Right lung (tissue), 2 donors: ENCODE measurements at regions not wholly inside any gene's neighbourhood (a gene's known extent, or its start where the extent isn't known, plus 50 kb on each side); places are given as distances from the start of the nearest gene placed in this dataset.

ENCODE experiments used
- DNase-seq, 2 donors: peaks; one replicate each; pipeline ENCODE4 v3.0.0-alpha.2; 2013

DNA sequence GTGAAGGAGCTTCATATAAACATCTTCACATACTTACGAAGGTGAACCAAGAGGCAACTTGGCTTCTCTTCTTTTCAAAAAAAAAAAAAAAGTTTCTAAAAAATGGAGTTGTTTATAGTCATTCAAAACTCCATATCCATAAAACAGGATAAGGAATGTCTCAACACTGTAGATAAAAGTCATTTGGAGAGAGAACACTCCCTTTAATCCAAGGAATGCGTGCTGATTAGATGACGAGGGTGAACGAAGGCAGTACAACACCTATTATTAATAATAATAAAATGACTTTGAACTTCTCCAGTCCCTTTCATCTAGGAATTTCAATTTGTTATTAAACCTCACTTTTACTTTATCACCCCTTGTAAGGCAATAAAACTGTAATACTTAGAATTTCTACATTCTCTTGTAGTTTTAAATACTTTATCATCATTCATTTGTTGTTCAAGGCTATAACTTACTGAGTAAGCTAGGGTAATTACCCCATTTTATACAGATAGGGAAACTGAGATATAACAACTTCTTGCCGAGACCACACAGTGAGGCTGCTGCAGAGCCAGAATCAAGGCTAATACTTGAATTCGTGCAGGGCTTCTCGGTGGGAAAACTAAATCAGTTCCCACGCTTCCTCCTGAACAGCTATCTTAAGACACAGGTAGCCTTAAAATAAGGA is 377.1 kb downstream of the EFNA5 start:
- peak in 1 of 2 donors; percentile 17 for DNase-seq

GRCh38 chr5:107291866-107292265 is 378.9 kb downstream of the EFNA5 start:
- no peak for DNase-seq

DNA sequence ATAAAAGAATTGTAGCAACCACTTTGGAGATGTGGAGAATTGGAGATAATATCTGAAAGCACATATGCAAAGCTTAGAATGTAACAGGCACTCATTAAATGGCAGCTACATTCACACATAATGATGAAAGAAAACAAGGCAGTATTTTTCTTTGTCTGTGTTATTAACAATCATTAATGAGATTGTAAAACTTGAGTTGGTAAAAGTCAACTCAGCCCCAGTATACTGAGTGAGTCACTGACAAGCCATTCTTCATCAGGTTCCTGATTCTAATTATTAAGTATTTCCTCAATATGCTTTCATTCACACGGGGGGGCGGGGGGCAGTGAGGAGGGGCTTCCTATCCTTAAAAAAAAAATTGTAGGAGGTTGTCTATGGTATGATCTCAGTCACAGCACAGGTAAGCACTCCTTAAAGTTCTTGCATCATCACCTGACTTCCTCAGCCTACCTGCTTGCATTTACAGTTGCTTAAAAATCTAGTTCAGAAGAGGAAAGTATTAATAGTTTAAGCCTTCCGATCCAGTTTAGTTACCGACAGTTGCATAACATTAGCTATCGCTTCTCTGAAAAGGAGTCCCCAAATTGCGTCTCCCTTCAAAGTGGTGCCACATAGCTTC is 379.8 kb downstream of the EFNA5 start:
- no peak for DNase-seq

- no peak for DNase-seq
Observed at GRCh38 chr5:107289030-107289714, 381.6 kb downstream of the EFNA5 start.

GRCh38 chr5:107286447-107287098 is 384.2 kb downstream of the EFNA5 start:
- no peak for DNase-seq

GRCh38 chr5:107285772-107286171 is 385.0 kb downstream of the EFNA5 start:
- DNase-seq: no peak

- no peak for DNase-seq
Observed at GRCh38 chr5:107284822-107285525, 385.8 kb downstream of the EFNA5 start.

DNA sequence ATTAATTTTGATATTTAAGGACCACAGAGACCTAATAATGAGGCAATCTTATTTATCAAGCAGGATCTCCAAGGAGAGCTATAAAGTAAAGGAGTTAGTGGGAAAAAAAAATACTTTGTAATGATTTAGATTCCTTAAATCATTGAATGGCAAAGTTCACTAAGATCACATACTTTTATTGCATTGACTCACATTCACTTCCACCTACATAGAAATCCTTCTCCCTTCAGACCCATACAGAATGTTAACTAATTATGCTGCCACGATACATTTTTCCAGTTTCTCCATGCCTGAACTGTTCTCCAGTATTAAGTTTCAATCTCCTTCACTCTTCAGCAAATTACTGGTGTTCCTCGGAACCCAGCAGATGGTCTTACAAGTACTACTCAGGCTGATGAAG is 388.7 kb downstream of the EFNA5 start:
- DNase-seq: no peak

DNA sequence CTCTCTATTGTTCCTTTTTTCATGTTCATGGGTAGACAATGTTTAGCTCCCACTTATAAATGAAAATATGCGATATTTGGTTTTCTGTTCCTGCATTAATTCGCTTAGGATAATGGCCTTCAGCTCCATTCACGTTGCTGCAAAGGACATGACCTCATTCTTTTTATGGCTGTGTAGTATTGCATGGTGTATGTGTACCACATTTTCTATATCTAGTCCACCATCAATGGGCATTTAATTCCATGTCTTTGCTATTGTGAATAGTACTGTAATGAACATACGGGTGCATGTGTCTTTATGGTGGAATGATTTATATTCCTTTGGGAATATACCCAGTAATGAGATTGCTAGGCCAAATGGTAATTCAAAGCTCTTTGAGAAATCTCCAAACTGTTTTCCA is 392.0 kb downstream of the EFNA5 start:
- DNase-seq: no peak

- DNase-seq: no peak
Observed at GRCh38 chr5:107277485-107278125, 393.1 kb downstream of the EFNA5 start.

- no peak for DNase-seq
Observed at GRCh38 chr5:107275333-107275732, 395.4 kb downstream of the EFNA5 start.

DNA sequence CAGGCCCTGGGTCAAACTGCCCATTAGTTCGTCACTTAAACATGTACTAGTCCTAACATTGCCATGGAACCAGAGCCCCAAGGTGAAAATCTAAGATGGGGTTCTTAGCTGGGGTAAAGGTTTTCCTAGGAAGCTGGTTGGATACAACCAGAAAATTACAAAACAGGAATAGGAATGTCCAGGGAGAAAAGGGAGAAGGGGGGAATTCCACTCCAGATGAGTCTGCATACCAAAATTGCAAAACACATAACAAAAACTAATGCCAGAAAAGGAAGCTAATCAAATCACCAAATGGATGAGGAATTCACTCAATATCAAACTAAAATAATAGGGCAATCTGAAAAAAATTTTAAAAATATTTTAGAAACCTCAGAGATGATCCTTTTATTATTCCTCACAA is 396.2 kb downstream of the EFNA5 start:
- no peak for DNase-seq

GRCh38 chr5:107272954-107273353 is 397.8 kb downstream of the EFNA5 start:
- DNase-seq: no peak

- DNase-seq: no peak
Observed at GRCh38 chr5:107272509-107272908, 398.2 kb downstream of the EFNA5 start.

GRCh38 chr5:107271682-107272350 is 398.9 kb downstream of the EFNA5 start:
- DNase-seq: no peak

DNA sequence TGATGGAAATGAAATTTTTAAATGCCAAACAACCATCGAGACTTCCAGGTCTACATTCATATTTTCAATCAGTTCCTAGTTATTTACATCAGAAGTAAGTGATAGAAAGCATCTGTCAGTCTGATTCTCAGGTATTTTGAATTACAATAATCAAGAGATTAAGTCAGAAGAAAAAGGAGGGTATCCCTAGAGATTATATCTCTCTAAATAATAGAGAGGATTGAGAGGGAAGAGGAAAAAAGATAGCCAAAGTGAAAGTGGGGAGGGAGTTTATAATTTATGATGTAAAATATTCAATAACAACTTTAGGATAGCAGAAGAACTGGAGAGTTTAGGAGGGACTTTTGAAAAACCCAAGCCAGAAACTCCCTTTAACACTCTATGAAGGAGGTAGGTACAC is 400.2 kb downstream of the EFNA5 start:
- DNase-seq: no peak

DNA sequence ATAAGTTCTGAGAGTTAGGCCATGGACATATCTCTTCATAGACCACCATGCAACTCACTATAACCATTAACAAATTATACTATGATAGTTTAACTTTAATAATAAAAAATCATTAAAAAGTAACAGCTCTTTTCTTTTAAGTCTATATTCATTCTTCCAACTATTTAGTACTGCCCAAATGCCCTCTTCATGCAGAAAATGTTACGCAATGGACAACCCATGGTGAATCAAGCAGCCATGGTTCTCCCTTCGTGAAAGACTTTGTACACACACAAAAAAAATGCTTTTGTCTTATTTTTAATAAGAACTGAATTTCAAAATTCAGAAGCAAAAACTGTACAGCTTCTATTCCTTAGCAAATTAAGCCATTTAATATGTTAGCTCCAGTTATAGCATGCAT is 401.1 kb downstream of the EFNA5 start:
- DNase-seq: no peak

- DNase-seq: no peak
Observed at GRCh38 chr5:107269256-107269655, 401.5 kb downstream of the EFNA5 start.

GRCh38 chr5:107268241-107268640 is 402.5 kb downstream of the EFNA5 start:
- no peak for DNase-seq

- no peak for DNase-seq
Observed at GRCh38 chr5:107266100-107266499, 404.6 kb downstream of the EFNA5 start.

- DNase-seq: no peak
Observed at GRCh38 chr5:107265193-107265592, 405.5 kb downstream of the EFNA5 start.
